HG02943 (cell line): ENCODE measurements at regions not wholly inside any gene's neighbourhood (a gene's known extent, or its start where the extent isn't known, plus 50 kb on each side); places are given as distances from the start of the nearest gene placed in this dataset.

Experiments
- ATAC-seq: cut with Tn5 transposase; IDR thresholded peaks from one replicate; pipeline ENCODE4 v1.9.1; 2021; ENCODE audit warnings: mild to moderate bottlenecking, low read depth, moderate library complexity; ENCODE audit not compliant: unreplicated experiment

DNA sequence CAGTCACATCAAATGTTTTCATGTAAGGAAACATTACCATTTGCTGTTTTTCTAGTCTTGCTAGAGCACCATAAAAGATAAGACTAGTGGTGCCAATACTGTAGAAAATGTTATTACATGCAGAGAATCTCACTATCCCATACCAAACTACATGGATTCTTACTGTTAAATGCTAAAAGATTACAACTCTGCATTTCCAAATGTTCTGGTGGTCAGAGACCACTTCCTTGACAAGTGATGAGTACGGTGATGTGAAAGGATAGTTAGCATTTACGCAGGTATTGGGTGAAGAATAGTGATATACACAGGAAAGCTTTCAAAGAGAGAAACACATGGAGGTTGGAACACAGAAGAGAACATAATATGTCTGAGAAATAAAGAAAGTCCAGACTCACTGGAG, 98.2 kb downstream of the GGTLC2 start:
- ATAC-seq, result no peak

DNA sequence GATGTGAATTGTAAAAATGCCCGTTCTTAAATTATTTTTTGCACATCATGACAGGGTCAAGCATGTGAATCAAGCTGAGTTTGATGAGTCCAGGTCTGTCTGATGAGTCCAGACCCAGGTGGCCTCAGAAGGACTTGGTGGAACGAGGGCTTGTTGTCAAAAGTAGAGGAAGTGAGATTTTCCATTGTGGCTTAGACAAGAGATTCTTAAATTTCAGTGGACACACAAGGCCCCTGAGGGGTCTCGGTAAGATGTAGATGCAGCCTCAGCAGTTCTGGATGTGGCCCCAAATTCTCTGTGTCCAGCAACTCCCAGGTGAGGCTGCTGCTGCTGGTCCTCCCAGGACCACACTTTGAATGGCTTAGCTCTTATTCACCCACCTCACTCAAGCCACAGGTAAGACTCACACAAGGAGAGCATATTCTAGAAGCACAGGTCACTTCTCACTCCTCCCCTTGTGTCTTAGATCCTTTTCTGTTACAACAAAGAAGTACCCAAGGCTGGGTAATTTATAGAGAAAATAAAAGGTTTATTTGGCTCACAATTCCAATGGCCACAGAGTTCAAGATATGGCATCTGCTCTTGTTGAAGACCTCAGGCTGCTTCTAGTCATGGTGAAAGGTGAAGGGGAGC, 98.8 kb downstream of the GGTLC2 start:
- ATAC-seq, result no peak

DNA sequence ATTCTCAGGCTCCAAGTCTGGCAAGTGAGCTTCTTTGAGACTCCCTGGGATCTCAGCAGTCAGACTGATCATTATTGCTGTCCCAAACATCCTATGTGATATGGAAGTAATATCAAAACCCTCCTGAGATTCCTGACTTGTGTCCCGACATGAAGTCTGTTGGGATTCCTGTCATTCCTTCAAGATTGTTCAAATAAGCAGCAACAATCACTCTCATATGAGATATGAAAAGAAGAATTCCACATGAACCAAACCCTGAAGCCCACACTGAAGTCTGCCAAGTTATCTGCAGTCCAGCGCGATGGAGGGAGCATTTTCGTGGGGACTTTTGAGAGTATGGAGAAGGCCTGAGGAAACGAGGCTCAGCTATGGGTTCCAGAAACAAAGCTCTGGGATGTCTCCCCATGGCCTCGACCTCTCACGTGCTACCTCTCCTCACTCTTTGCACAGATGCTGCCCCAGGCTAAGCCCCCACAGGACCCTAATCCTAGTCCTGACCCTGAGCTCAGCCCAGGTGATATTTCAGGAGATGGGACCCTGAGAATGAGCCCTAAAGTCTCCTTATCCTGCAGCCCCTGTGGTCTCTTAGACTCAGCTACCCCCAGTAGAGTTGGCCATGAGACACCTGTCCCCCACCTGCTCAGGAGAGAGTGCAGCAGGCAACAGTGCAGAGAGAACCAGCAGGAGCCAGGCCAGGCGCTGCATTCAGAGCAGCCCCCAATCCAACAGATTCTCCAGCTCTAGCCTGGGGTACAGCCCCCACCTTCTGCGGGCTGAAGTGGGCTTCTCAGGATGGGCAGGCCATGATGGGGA, 100.2 kb downstream of the GGTLC2 start:
- no peak for ATAC-seq

- peak; percentile 62 for ATAC-seq
These were observed 101.0 kb downstream of the GGTLC2 start for GRCh38 chr22:22745225-22746060.

- no peak for ATAC-seq
These were observed 101.9 kb downstream of the GGTLC2 start for GRCh38 chr22:22746061-22746962.

DNA sequence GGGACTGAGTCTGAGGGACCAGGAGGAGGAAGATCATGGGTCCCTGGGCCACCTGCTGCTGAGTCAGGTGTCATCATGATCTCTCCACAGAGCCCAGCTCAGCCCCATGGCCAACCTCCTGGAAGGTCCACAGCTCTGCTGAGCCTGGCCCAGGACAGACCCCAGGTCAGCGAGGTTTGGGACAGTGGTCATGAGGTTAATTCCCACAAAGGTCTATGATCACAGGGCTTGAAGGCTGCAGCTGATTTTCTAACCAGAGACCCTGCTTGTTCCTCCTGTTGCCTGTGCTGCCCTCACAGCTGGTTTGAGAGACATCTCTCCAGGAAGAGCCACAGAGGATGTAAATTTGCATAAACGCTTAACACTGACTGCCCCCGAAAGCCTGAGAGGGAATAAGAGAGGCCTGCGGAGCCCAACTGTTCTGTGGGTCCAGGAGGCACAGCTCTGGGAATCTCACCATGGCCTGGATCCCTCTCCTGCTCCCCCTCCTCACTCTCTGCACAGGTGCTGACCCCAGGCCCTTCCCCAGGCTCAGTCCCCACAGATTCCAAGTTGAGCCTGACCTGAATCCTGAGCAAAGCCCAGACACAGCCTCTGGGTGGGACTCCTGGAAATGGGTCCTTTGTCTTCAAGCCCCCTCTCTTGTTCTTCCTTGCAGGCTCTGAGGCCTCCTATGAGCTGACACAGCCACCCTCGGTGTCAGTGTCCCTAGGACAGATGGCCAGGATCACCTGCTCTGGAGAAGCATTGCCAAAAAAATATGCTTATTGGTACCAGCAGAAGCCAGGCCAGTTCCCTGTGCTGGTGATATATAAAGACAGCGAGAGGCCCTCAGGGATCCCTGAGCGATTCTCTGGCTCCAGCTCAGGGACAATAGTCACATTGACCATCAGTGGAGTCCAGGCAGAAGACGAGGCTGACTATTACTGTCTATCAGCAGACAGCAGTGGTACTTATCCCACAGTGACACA, 102.8 kb downstream of the GGTLC2 start:
- no peak for ATAC-seq

DNA sequence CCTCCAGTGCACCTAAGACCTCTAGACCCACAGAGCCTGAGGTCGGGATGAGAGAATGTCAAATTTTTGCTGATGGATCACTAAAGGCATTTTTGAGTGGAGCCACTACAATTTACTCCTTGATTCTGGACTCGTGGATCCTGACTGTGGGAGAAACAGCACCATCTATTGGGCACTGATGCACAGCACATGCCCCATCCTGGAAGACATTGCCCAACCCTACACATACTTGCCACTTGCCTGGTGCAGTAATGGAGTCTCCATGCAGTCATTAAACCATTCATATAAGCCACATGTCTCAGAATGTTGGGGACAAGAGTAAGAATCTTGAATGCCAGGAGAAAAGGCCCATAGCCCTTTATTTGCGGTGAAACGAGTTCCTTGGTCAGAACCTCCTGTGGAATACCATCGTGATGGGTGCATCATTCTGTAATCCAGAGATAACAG, 103.9 kb downstream of the GGTLC2 start:
- no peak for ATAC-seq

DNA sequence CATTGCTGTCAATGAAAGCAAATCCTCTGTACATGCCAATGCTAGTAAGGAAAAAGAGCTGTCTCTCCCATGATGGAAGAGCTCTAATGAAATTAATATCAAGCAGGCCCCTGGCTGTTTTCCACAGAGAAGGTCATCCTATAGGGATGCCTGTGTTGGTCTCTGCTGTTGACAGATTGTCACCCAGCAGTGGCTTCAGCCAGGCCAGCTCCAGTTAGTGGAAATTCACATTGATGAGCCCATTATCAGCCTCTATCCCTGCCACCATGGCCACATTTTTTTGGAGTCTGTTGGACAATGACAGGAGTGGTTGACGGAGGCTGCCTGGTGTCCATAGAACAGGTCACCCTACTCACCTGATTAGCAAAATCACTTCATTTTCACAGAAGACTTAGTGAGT, 104.3 kb downstream of the GGTLC2 start:
- ATAC-seq, result no peak

DNA sequence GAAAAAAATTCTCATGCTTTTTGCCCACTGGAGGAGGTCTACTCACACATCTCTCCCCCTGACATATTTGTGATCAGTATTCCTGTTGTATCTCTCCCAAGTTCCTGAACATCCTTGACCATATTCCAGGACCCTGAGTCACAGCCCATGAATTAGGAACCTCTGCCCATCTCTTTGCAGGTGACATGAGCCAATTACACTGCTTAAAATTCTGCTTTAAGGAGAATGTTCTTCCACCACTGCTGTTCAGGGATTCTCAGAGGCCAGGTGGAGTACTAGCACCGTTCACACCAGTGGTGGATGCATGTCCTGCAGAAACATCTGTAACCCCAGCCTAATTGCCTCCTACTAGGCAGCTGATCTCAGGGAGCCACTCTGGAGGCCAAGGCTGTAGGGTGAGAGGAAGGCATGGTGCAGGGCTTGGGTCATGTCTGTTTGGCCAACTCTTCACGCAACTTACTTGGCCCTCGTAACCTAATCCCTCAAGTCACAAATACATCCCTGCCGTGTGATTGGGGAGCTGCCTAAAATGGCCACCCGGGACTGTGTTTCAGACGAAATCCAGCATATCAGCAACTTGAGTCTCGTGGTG, 104.8 kb downstream of the GGTLC2 start:
- ATAC-seq, result no peak

GRCh38 chr22:22750335-22751042, 106.1 kb downstream of the GGTLC2 start:
- ATAC-seq, result no peak

- no peak for ATAC-seq
These were observed 106.7 kb downstream of the GGTLC2 start for GRCh38 chr22:22751043-22751603.

- no peak for ATAC-seq
These were observed 107.8 kb downstream of the GGTLC2 start for GRCh38 chr22:22752199-22752555.

DNA sequence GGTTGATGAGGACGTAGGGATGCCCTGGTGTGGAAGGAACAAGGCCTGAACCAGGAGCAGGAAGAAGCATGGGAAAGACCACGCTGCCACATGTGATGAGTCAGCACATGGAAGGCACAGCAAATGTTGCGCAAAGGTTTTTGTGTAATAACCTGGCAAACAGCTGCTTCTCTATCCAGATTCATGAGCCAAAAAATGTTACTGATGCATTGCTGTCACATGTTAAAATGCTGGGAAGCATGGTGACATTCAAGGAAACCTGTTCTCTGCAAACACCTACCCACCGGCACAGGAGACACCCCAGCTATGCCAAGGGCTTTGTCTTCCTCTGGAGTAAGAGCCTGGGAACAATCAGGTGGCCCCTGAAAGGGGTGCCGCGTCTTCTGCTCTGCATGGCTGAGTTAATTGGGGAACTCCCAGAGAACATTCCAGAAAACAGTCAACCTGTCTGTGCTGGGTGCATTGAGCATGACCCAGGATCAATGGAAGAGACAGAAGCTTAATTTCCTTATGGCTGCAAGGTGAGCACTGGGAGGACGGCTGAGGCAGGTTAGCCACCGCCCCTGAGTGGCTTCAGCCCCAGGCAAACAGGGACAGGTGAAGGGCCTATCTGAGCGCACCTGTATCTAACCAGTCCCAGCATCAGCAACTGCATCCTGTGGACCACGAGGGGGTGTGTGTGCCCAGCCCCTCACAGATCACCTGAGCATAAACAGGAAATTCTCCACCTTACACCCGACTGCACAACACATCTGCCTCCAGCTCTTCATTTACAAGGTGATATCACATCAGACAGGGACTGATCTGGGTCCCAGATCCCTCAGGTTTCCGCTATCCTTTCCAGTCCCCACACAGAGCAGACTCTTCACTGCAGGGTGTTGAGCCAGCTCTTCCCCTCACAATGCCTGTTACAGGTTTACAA, 108.4 kb downstream of the GGTLC2 start:
- no peak for ATAC-seq

GRCh38 chr22:22753526-22754267, 109.3 kb downstream of the GGTLC2 start:
- ATAC-seq, result no peak

- no peak for ATAC-seq
These were observed 109.8 kb downstream of the GGTLC2 start for GRCh38 chr22:22754268-22754657.
